HG03280 (cell line): ENCODE measurements at regions not wholly inside any gene's neighbourhood (a gene's known extent, or its start where the extent isn't known, plus 50 kb on each side); places are given as distances from the start of the nearest gene placed in this dataset.

ENCODE experiments used
- ATAC-seq: cut with Tn5 transposase; IDR thresholded peaks from one replicate; pipeline ENCODE4 v1.9.1; 2021; ENCODE audit warnings: mild to moderate bottlenecking, moderate library complexity; ENCODE audit not compliant: unreplicated experiment

- no peak for ATAC-seq
Observed at GRCh38 chr22:49452362-49452946, 375.2 kb downstream of the BRD1 start.

- no peak for ATAC-seq
Observed at GRCh38 chr22:49451070-49451840, 376.4 kb downstream of the BRD1 start.

DNA sequence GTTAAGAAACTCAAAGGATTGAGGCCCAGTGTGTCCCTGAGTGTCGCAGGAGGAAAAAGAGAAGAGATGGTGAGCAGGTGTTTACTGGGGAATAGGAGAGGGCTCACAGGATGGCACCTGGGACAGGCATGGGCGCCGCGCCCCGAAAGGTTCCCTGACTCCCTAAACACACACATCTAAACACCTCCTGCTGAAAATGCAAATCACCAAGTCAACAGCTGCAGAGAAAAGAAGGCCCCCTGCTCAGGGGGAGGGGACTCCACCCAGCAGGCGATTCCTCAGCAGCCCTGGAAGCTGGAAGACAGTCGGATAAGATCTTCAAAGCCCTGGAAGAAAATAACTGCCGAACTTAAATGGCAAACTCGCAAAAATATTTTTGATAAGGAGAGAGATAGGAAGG lies 377.2 kb downstream of the BRD1 start:
- no peak for ATAC-seq

DNA sequence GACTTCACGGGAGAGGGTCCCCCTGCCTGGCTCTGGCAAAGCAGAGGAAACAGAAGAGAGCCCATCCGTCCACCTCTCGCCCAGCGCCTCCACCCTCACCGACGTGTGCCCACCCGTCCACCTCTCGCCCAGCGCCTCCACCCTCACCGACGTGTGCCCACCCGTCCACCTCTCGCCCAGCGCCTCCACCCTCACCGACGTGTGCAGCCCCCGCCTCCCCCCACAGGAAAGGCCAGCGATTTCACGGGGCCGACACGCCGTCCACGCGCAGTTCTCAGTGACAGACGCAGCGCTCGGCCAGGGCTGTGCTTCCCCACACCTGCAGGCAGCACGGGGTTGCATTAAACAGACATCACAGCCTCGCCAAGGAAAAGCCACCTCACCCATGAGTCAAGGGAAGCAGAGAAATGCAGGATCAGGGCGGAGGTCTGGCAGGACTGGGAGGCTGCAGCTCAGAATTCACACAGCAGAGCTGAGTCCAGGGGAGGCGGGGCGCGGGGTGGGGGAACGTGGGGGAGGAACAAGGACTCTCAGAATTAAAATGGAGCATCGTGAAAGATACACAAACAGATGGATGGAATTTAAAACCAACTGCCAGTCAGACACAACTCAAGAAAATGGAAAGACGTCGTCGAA lies 377.7 kb downstream of the BRD1 start:
- no peak for ATAC-seq

- no peak for ATAC-seq
Observed at GRCh38 chr22:49449377-49449776, 378.3 kb downstream of the BRD1 start.

- no peak for ATAC-seq
Observed at GRCh38 chr22:49448526-49448925, 379.1 kb downstream of the BRD1 start.

DNA sequence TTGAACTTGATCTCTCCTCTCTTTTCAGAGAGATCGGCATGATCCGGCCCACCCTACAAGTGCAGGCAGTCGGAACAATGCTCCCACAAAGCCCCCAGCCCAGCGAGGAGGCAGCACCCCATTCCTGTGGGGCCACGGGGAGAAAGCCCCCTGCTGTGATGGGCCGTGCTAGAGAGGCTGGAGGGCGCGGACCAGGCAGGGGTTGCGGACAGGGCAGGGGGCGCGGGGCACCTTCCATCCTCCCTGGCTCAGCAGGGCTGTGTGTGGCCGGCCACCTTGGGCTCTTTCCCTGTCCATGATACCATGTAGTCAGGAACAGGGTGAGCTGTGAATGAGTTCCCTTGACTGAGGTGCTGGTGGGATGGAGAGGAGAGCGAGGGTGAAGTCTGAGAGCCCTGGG lies 379.8 kb downstream of the BRD1 start:
- ATAC-seq, result no peak

- no peak for ATAC-seq
Observed at GRCh38 chr22:49446759-49447710, 380.6 kb downstream of the BRD1 start.

DNA sequence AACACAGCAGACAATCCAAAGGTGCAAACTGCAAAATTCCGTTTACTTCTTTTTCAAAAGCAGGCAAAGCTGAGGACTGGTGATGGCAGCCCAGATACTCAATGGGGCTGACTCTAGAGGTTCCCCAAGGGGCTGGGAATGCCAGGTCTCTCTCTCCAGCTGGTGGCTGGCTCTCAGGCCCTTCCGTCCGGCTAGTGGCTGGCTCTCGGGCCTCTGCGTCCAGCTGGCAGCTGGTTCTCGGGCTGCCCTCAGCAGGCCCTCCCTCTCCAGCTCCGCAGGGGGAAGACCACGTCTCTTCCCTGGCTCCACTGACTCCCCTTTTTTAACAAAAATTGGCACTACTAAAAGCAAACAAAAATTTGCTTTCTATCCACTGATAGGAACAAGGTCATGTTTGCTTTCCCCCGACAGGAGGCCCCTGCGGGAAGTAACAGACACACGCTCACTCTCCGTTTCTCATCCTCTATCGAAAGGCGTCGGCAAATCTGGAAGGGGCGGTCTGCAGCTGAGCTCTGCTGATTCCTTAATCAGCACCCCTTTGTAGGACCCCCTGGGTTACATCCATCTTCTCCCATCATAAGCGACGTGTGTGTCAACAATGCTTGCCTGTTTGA lies 381.4 kb downstream of the BRD1 start:
- ATAC-seq, result no peak

DNA sequence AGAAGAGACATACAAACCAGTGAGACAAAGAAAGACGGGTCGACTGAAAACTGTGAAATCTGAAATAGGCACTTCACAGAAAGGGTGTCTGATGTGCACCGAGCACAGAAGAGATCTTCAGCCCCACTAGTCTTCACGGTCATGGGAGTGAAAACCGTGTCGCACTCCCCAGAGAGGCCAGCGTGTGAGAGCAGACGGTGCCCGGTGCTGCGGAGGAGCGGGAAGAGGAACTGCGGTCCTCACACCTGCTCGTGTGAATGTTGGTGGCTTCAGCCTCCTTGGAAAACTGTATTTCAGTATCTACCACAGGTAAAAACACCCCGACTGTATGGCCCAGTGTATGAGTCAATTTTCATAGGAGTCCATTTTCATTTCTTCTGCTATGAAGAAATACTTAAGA lies 382.9 kb downstream of the BRD1 start:
- no peak for ATAC-seq

GRCh38 chr22:49440931-49441330 lies 386.7 kb downstream of the BRD1 start:
- no peak for ATAC-seq

DNA sequence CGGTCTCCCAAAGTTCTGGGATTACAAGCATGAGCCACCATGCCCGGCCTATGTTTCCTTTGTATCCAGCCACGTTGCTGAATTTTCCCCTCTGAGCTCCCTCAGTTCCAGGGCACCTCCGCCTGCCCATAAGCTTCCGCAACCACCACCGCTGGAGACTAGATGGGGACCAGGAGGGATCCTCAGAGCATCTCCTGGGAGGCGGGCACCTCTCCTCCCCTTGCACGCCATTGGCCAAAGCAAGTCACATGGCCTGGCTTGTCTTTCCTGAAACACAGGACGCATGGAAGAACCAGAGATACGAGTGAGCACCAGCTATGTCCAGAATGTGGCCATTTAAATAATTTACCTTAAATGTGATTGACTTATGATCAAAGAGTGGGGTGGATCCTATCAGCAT lies 388.3 kb downstream of the BRD1 start:
- ATAC-seq, result no peak

GRCh38 chr22:49437956-49438355 lies 389.7 kb downstream of the BRD1 start:
- ATAC-seq, result no peak

- no peak for ATAC-seq
Observed at GRCh38 chr22:49437356-49437755, 390.3 kb downstream of the BRD1 start.

- no peak for ATAC-seq
Observed at GRCh38 chr22:49436056-49436455, 391.6 kb downstream of the BRD1 start.

DNA sequence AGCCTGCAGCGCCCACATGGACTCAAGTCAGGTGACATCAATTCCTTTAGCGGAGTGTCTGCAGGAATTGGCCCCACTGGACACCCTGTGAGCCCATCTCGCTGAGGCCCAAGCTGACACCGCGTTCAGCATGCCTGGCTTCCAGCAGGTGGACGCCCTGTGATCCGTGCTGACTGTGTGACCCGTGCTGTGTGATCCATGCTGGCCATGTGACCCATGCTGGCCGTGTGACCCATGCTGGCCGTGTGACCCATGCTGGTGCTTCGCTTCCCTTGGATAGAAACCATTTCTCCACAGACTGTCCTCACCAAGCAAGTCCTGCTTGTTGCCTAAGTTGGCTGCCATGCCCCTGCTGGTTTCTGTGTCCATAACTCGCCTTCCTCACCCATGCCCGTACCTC lies 392.1 kb downstream of the BRD1 start:
- no peak for ATAC-seq

- ATAC-seq, result no peak
Observed at GRCh38 chr22:49433717-49434611, 393.7 kb downstream of the BRD1 start.

GRCh38 chr22:49432897-49433443 lies 394.7 kb downstream of the BRD1 start:
- ATAC-seq, result no peak

GRCh38 chr22:49432211-49432896 lies 395.3 kb downstream of the BRD1 start:
- ATAC-seq, result no peak
